Ovary (tissue), 3 donors: ENCODE measurements at regions not wholly inside any gene's neighbourhood (a gene's known extent, or its start where the extent isn't known, plus 50 kb on each side); places are given as distances from the start of the nearest gene placed in this dataset.

Experiments used
- CTCF ChIP-seq, 3 donors: fragments of 450-650 bp in 2 of 3; fragments of 200-600 bp in 1 of 3; IDR thresholded peaks; one replicate each; pipeline versions ENCODE4 v1.5.1 to v1.8.0; 2016 to 2022; ENCODE audit warnings: antibody characterized with exemption in 3 of 3, mild to moderate bottlenecking in 1 of 3
- EP300 ChIP-seq: sonication (generic); formaldehyde crosslinking; IDR thresholded peaks from one replicate; pipeline ENCODE4 v1.6.1; 2017; ENCODE audit warnings: antibody characterized with exemption
- POLR2A ChIP-seq: fragments of 450-650 bp; IDR thresholded peaks from one replicate; pipeline ENCODE4 v1.6.1; 2017; ENCODE audit warnings: antibody characterized with exemption, mild to moderate bottlenecking, moderate library complexity
- donor health status: DM: no; HTN: no; CAD: no.

- TF ChIP-seq EP300: no peak
- no peak for TF ChIP-seq CTCF (IDR thresholded peaks at IDR 0.05)
- no peak for TF ChIP-seq POLR2A
Observed at GRCh38 chr2:34719206-34719605, 1120.1 kb upstream of the FAM98A start.
